NCI-H345 treated with DMSO at 0.1 percent for 48 hours (cell line): ENCODE measurements at regions not wholly inside any gene's neighbourhood (a gene's known extent, or its start where the extent isn't known, plus 50 kb on each side); places are given as distances from the start of the nearest gene placed in this dataset.
"Not testable (repeated sequence)": the region's sequence is repeated elsewhere in the genome, so short reads cannot be mapped to it uniquely, and the experiment has no call there.

Experiments used
- DNase-seq: peaks from one replicate; lab custom pipeline; 2025; ENCODE audit not compliant: unreplicated experiment; lab: John Stamatoyannopoulos, UW

DNA sequence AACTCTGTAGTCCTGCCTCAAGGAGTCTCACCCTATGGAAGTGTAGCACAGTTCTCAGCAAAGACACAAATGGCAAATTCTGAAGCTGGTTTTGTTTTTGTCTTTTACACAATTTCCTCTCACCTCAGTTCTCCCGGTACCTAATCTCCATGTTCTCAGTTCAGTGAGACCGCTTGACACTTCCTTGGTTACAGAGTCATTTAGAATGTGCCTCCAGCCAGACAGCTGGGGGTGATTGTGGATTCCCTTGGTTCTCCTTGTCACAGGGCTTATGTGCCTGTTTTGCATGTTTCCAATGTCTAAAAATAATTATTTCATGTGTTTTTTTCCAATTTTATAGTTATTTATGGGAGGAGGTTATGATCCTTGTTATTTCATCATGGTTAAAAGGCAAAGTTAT, 379.5 kb upstream of the MAP2 start:
- no peak for DNase-seq

DNA sequence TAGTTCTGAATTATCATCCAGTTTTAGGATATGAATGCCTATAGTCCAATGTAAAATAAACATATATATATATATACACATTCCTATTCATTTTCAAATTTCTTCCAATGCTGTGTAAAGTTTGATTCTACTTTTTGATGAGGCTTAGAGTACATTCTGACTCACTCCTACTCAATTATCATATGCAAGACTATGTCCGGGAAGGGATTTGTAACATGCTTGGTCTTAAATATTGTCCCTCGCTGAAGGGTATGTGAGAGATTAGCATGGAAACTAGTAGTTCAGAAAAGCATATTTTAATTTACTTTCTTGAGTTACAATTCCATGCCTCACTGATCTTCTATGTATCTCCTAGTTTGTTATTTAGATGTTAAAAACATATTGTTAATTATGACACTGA, 377.7 kb upstream of the MAP2 start:
- DNase-seq, result no peak

DNA sequence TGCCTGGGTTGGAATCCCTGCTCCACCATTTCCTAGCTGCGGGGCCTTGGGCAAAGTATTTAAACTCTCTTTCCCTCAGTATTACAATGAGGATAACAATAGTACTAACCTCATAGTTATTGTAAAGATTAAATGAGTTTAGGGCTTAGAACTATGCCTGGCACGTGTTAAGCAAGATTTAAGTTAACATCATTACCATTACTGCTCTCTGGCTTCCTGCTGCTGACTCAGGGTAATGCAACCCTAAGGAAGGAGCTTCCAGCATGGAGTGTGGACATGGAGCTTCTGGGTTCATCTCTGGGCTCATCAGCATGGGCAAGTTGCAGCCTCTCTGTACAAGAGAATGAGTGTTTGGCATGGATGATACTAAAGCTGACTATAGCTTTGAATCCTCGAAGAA, 374.2 kb upstream of the MAP2 start:
- DNase-seq, result no peak

DNA sequence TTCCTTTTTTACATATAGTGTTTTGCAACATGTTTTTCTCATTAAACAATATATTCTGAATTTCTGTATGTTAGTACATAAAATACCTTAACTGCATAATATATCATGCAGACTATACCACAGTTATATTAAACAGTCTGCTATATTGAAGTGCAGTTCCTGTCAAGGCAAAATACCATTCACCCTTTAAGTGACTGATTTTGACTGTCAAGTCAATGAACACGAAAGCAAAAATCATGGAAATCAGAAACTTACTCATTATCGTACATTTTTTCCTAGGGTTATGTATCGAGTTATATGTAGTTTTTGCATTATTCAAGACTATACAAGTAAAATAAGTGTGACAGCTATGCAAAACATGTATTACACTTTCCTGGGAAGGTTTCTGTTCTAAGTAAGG, 361.6 kb upstream of the MAP2 start:
- DNase-seq, result no peak

DNA sequence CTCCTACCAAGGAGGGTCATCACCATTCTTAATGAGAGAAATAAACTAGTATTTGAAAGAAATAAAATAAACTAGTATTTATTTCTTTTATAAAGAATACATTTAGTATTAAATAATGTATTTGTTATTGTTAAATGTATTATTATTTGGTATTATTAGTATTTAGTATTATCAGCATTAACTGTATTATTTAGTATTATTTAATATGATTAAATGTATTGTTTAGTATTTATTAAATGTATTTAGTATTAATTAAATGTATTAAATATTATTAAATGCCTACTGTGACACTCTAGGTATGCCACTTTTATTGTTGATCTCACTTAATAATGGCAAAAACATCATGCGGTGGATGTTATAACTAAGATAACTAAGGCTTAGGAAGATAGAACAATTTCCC, 353.6 kb upstream of the MAP2 start:
- DNase-seq, result no peak

DNA sequence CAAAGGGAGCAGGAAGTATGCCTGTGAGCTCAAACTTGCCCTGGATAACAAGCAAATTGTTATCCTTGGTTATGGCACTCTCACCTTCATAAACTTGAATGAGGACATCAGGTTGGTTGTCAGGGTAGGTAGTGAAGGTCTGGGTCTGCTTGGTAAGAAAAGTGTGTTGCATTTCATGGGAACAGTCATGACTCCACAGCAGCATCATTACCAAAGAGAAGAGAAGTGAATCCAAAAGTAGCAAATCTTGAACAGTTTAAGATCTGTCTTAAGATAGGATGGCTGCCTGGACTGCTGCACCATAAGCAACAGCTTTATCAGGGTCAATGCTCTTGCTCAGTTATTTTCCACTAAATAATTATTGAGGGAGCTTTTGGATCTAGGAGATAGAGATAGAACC, 350.7 kb upstream of the MAP2 start:
- no peak for DNase-seq

DNA sequence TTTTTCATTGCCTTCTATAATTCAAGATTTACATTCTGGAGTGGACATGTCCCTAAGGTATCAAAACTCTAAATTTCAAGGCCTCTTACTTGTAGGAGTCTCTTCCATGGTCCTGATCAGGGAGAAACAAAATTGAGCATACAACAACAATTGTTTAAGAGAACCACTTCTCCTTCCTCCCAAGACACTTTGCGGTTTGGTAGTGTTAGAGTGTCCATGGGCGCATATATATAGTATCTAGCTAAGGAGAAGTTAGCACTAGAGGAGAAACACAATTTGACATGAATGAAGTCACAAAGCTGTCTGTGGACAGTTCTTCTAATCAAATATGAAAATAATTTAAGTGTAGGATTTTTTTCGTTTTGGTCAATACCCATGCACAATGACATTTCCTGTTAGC, 349.1 kb upstream of the MAP2 start:
- DNase-seq, result no peak

DNA sequence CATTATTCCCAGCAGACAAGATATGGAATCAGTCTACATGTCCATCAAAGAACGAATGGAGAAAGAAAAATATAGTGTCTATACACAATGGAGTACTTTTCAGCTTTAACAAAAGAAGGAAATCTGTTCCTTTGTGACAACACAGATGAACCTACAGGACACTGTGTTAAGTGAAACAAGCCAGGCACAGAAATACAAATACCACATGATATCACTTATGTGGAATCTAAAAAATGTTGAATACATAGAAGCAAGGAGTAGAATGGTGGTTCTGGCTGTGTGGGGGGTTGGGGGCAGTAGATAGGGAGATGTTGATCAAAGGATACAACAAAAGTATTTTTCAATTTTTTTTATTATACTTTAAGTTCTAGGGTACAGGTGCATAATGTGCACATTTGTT, 347.7 kb upstream of the MAP2 start:
- DNase-seq, result no peak

DNA sequence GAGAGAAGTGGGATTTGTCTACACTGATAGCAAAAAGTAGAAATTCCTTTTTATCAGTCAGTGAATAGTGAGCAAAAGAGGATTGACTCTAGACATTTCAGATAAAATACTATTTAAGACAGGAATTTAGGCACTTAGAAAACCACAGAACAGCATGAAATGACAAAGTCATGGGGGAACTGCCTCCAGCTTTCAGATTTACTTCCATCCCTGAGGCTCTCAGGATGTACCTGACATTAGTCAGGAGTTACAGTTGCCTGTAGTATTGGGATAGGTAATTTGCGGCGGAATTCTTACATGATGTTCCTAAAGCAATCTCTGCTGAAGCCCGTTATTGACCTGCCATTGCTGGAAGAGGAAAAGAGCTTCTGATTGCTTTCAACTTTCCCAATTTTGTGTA, 337.1 kb upstream of the MAP2 start:
- no peak for DNase-seq

DNA sequence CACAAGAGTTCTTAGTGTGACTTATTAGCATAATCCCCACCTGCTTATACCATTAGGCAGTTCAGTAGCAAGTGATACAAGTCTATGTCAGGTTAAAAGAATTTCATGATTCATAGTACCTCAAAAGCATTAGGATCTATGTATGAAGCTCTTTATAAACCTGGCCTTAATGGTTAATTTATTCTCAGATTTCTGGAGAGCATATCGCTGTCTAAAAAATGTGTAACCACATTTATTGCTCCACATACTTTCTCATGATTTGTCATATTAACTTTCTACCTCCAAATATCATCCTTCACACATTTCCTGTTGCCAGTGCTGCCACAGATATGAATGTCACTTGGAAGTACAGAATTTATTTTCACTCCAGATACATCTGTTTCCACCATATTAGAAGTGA, 332.8 kb upstream of the MAP2 start:
- no peak for DNase-seq

DNA sequence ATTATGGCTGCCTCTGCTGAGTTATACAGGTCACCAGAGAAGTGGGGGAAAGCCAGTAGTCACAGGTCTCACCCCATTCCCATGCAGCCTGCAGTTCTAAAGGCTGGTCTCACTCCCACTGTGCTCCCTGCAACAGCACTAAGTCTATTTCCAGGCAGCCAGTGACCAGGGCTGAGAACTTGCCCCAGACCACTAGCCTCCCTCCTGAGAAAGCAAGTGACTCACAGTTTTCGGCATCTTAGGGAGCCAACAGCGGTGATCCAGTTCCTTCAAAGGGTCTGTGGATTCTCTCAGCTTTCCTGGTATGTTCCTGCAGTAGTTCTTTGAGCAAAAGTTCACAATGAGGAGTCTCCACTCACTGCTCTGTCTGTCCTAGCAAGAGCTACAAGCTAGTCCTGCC, 329.6 kb upstream of the MAP2 start:
- DNase-seq, result no peak

DNA sequence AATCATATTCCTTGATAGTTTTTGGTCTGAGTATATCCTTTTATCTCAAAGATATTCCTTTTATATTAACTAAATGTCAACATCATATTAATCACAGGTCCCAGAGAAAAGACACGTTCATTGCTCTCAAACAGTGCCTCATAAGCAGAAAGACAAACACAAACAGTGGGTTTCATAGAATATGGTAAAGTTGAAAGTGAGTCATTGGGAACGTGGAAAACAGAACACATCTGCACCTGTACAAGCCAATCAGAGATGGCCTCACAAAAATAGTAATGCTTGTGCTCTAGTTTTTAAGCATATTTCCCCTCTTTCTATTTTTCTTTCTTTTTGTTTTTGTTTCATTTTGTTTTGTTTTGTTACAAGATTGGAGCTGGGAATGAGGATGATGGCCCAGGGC, 328.4 kb upstream of the MAP2 start:
- no peak for DNase-seq

DNA sequence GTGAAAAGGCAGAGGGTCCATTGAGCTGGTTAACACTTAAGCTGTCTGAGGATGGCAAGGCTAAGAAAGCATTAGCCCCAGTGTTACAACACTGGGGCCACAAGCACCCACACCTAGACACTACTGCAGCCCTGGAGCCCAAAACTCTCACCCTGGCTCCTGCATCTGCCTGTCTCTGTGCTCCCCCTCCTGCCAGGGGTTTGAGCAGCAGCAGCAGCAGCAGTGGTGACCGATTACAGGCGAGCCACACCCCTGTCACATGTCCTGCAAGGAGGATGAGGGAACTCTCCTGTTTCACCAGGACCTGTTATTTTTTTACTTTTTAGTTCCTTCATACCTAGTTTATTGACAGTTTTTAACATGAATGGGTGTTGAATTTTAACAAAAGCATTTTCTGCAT, 326.7 kb upstream of the MAP2 start:
- DNase-seq, result no peak

DNA sequence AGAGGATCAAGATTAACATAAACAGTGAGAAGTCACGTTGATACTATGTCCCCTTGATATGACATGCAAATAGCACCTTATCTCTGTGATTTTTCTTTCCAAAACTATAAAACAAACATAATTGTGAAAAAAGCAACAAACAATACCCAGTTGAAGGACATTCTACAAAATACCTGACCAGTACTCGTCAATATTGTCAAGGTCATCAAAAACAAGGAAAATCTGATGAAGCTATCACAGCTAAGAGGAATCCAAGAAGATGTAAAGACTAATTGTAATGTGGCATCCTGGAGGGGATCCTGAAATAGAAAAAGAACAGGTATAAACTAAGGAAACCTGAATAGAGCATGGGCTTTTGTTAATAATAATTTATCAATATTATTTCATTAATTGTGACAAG, 321.5 kb upstream of the MAP2 start:
- no peak for DNase-seq

DNA sequence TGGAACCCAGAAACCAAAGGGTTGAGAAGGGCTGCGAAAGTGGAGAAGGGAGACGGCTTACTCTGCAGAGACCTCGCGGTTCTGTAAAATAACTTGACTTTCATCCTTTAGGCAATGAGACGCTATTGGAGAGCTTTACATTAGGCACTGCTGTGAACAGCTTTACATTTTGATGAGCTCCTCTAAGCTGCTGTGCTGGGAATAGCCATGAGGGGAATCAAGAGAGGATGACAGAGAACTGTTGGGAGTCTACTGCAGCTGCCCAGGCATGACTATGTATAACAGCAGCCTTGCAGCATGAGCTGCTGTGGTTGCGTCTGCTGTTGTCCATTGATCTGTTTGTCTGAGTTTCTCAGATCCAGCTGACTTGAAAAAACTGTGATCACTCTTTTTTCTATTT, 310.8 kb upstream of the MAP2 start:
- no peak for DNase-seq

DNA sequence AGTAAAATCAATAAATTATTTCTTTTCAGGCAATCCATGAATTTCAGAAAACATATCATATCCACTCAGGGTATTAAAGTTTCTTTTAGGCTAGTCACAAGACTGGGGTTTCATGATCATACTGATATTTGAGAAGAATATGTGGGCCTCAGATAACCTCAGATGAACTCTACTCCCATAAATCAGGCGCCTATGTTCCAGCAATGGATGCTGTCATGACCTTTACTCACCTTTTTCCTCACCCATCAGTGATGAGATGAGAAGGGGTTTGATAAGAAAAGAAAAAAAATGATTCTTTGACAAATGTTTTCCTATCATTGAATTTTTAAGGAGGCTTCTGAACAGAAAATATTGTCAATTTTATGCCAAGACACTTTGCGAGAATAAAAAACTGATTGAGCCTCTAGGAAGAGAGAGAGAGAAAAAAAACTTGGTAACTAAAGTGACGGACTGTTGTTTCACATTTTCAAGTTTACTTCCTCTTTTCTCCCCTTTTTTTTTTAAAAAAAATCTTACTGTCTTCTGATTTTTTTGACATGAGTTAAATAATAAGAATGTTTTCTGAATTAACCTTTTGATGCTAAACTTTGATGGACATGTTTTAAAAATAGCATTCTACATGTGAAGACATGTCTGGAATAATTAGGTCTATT, 309.1 kb upstream of the MAP2 start:
- no peak for DNase-seq

DNA sequence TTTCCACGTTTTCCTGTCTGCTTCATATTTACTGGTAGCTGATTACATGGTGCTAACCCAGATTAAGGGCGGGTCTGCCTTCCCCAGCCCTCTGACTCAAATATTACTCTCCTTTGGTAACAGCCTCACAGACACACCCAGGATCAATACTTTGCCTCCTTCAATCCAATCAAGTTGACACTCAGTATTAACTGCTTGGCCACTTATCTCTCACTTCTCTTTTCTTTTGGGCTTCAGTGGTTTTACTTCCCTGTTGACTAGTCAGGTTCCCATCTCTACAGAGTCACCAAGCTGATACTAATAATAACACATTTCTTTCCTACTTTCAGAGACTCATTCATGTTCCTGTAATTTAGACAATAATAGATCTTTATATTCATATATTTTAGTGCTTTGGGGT, 302.2 kb upstream of the MAP2 start:
- no peak for DNase-seq

DNA sequence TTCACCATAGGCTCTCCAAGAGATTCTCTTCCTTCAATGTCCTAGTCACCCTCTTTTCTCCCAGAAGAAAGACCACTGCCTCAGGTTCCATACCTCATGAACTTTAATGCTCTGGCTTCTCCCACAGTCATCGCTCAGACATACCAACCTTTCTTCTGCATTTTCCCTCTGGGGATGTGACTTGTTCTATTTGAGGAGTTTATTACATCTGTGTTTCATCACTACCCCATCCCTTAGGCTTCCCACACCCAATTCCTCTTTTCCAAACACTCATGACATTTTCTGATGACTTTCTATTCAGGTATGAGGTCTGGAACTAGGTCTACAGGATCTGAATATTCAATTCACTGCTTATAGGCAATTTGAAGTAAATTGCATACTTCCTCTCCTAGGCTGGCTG, 298.6 kb upstream of the MAP2 start:
- DNase-seq, result no peak

DNA sequence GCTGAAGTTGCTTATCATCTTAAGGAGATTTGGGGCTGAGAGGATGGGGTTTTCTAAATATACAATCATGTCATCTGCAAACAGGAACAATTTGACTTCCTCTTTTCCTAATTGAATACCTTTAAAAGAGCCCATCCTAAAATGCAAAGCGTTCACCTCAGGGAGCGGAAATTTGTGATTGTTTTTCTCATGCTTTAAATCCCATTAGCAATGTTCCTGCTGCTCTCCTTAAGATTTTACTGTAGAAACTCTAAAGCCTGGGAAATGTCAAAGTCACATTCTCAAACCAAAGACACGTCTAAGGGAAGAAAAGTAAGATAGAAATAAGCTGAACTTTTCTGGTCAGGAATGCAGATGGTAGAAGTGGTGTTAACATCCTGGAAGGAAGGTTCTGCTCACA, 285.8 kb upstream of the MAP2 start:
- DNase-seq, result no peak

DNA sequence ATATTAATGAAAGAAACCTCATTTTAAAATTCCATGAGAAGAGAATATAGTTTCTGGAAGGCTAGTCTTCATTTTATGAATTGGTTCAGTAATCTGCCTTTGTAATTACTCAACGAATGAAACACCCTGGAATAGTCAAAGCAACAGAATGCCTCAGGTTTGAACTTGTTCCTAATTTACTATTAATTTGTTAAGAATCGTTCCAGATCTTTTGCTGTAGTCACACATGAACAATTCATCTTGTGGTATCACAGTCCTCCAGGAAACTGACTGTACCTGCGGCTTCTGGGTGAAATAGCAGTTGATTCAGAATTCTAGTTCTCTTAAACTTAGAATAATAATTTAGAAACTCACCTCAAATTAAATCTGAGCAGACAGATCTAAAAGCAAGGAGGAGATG, 282.7 kb upstream of the MAP2 start:
- no peak for DNase-seq

DNA sequence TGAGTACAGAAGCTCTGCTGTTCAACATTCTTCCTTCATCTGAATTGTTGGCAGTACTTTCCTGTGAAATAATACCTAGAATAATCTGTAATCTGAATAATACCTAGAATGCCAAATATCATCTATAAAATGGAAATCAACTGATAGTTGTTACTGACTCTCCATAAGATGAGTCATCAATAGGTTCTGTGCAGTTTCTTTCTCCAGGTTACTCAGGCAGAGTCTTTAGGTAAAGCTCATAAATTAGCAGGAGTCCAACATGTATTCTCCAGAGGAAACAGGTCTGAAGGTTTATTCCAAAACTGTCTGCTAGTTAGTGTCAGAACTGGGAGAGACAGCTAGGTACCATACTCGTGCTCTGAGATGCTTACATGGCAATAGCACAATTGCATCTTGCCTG, 282.0 kb upstream of the MAP2 start:
- DNase-seq, result no peak

DNA sequence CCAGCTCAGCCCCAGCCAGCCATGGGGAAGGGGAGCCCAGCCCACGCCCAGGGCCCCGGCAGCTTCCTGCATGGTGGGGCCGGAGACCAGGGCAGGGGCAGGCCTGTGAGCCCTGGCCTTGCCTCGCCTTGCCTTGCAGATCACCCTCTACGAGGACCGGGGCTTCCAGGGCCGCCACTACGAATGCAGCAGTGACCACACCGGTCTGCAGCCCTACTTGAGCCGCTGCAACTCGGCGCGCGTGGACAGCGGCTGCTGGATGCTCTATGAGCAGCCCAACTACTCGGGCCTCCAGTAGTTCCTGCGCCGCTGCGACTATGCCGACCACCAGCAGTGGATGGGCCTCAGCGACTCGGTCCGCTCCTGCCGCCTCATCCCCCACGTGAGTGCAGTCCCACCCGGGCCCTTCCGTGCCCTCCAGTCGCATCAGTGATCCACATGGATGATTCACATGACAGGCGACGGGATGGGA, 278.6 kb upstream of the MAP2 start:
- DNase-seq, result not testable (repeated sequence)

DNA sequence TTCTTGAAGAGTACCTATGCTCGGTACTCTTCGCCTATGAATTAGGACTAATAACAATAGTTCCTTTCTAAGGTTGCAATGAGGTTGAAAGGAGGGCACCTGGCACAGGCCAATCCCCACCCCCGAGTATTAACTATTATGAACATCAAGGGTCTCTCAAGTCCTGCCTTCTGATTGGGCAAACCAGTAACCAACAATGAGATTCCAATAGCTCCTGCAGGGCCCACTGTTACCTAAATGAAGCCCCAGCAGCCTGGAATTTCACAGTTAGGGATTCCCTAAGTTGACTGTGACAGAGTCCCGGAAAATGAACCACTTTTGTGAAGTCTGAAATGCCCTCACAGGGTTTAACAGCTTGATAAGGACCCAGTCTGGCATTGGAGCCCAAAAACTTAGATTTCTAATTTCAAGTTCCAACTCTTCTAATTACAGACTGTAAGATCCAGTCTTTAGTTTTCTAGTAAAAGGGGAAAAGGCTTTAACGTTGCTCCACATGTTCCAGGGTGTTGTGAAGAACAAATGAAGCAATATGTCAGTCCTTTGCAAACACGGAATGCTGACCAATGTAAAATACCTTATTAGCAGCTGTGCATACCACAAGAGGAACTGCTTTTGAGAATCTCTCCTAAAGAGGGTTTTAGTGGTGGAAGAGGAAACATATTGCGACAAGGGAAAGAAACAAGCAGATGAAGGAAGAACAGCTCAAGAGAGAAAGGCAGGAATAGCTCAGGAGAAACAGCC, 277.7 kb upstream of the MAP2 start:
- no peak for DNase-seq
